DND-41 (cell line): ENCODE measurements at regions not wholly inside any gene's neighbourhood (a gene's known extent, or its start where the extent isn't known, plus 50 kb on each side); places are given as distances from the start of the nearest gene placed in this dataset.
"Not testable (repeated sequence)": the region's sequence is repeated elsewhere in the genome, so short reads cannot be mapped to it uniquely, and the experiment has no call there.

ENCODE experiments used
- ATAC-seq: fragments of 200-7000 bp; cut with Tn5 transposase; 3 replicates; pipeline ENCODE4 v1.9.1; 2021; ENCODE audit warnings: low read depth; ENCODE audit not compliant: insufficient read depth
- DNase-seq: peaks from one replicate; pipeline ENCODE4 v3.0.0-alpha.2; 2020
- H2AFZ ChIP-seq: 2 replicates; pipeline ENCODE4 v1.6.0; 2012; ENCODE audit warnings: low read depth, low read length
- H3K27ac ChIP-seq: 2 replicates; pipeline ENCODE4 v1.5.1; 2012; ENCODE audit warnings: low read length, inconsistent platforms
- H3K27me3 ChIP-seq: fragments of 200-600 bp; sonication (generic); 2 replicates; pipeline ENCODE4 v1.6.0; 2012; ENCODE audit warnings: low read length, mild to moderate bottlenecking, inconsistent platforms; ENCODE audit not compliant: insufficient read depth, poor library complexity
- H3K36me3 ChIP-seq: 2 replicates; pipeline ENCODE4 v1.5.1; 2012; ENCODE audit warnings: low read length, inconsistent platforms; ENCODE audit not compliant: insufficient read depth
- H3K4me1 ChIP-seq: 2 replicates; pipeline ENCODE4 v1.5.1; 2012; ENCODE audit warnings: mild to moderate bottlenecking, low read length; ENCODE audit not compliant: insufficient read depth
- H3K4me2 ChIP-seq: 2 replicates; pipeline ENCODE4 v1.6.0; 2012; ENCODE audit warnings: mild to moderate bottlenecking, moderate library complexity, low read length, inconsistent platforms; ENCODE audit not compliant: insufficient read depth
- H3K4me3 ChIP-seq, 2 experiments: fragments of 200-600 bp in 1 of 2; shearing (Covaris generic) in 1 of 2; 2 replicates each; pipeline ENCODE4 v1.5.1; 2012 to 2016; ENCODE audit warnings: inconsistent platforms in 2 of 2, low read length in 2 of 2, mild to moderate bottlenecking in 2 of 2, low read depth in 1 of 2, moderate library complexity in 1 of 2
- H3K79me2 ChIP-seq: 2 replicates; pipeline ENCODE4 v1.6.0; 2012; ENCODE audit warnings: low read length, inconsistent platforms; ENCODE audit not compliant: insufficient read depth
- H3K9ac ChIP-seq: 2 replicates; pipeline ENCODE4 v1.6.0; 2012; ENCODE audit warnings: low read depth, mild to moderate bottlenecking, inconsistent platforms, low read length, moderate library complexity
- H3K9me3 ChIP-seq: 2 replicates; pipeline ENCODE4 v1.5.1; 2012; ENCODE audit warnings: low read length, moderate library complexity, mild to moderate bottlenecking, inconsistent platforms; ENCODE audit not compliant: insufficient read depth, severe bottlenecking
- H4K20me1 ChIP-seq: 2 replicates; pipeline ENCODE4 v1.6.0; 2012; ENCODE audit warnings: low read length; ENCODE audit not compliant: insufficient read depth
- EZH2 ChIP-seq: IDR thresholded peaks from 3 replicates; pipeline ENCODE4 v1.6.1; 2012; ENCODE audit warnings: borderline replicate concordance, low read depth, mild to moderate bottlenecking, moderate library complexity, low read length, inconsistent platforms; ENCODE audit not compliant: severe bottlenecking
- TF ChIP-seq, protein P1 (sequence below): IDR thresholded peaks from 2 replicates; pipeline ENCODE4 v1.5.1; 2012; ENCODE audit warnings: borderline replicate concordance, low read length, moderate library complexity, mild to moderate bottlenecking; ENCODE audit not compliant: poor library complexity, severe bottlenecking; ENCODE audit errors: extremely low read depth

GRCh38 chr3:115301364-115301860, 154.3 kb upstream of the ZBTB20 start:
- Histone ChIP-seq H3K9me3 (no peaks in the 10 kb centered on the region), H2AFZ (no peak overlapping the region), H3K4me3 (no peak overlapping the region), H3K36me3 (no peaks in the 10 kb centered on the region), H3K9ac (no peak overlapping the region), H3K4me1 (no peaks in the 10 kb centered on the region), H3K4me2 (no peak overlapping the region), H4K20me1 (no peaks in the 10 kb centered on the region), H3K79me2 (no peaks in the 10 kb centered on the region), H3K27ac (no peak overlapping the region), H3K27me3 (no peaks in the 10 kb centered on the region)
- DNase-seq (no peak), ATAC-seq (no peak)
- TF ChIP-seq, protein P1, sequence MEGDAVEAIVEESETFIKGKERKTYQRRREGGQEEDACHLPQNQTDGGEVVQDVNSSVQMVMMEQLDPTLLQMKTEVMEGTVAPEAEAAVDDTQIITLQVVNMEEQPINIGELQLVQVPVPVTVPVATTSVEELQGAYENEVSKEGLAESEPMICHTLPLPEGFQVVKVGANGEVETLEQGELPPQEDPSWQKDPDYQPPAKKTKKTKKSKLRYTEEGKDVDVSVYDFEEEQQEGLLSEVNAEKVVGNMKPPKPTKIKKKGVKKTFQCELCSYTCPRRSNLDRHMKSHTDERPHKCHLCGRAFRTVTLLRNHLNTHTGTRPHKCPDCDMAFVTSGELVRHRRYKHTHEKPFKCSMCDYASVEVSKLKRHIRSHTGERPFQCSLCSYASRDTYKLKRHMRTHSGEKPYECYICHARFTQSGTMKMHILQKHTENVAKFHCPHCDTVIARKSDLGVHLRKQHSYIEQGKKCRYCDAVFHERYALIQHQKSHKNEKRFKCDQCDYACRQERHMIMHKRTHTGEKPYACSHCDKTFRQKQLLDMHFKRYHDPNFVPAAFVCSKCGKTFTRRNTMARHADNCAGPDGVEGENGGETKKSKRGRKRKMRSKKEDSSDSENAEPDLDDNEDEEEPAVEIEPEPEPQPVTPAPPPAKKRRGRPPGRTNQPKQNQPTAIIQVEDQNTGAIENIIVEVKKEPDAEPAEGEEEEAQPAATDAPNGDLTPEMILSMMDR = no peak
- no peak for TF ChIP-seq EZH2

- H3K9ac ChIP-seq, H3K4me3 ChIP-seq, H3K27me3 ChIP-seq, H2AFZ ChIP-seq, H3K27ac ChIP-seq, H3K36me3 ChIP-seq, DNase-seq, H3K4me1 ChIP-seq, H4K20me1 ChIP-seq, H3K9me3 ChIP-seq, H3K79me2 ChIP-seq, H3K4me2 ChIP-seq, ATAC-seq: not testable (repeated sequence)
These were observed 170.9 kb upstream of the ZBTB20 start for GRCh38 chr3:115317953-115318352.

- Histone ChIP-seq H3K27me3 (no peaks in the 10 kb centered on the region), H3K9ac (no peak overlapping the region), H4K20me1 (0 out of 2 replicates have a peak, but pooled peaks cover 2% of the 10 kb centered on the region), H3K4me3 (no peak overlapping the region), H2AFZ (no peak overlapping the region), H3K4me1 (no peaks in the 10 kb centered on the region), H3K4me2 (no peak overlapping the region), H3K9me3 (no peaks in the 10 kb centered on the region), H3K79me2 (no peaks in the 10 kb centered on the region), H3K27ac (no peak overlapping the region), H3K36me3 (no peaks in the 10 kb centered on the region)
- TF ChIP-seq EZH2 = no peak
- TF ChIP-seq, protein P1 = no peak
- DNase-seq (no peak), ATAC-seq (no peak)
These were observed 174.3 kb upstream of the ZBTB20 start for GRCh38 chr3:115321400-115321805.

DNA sequence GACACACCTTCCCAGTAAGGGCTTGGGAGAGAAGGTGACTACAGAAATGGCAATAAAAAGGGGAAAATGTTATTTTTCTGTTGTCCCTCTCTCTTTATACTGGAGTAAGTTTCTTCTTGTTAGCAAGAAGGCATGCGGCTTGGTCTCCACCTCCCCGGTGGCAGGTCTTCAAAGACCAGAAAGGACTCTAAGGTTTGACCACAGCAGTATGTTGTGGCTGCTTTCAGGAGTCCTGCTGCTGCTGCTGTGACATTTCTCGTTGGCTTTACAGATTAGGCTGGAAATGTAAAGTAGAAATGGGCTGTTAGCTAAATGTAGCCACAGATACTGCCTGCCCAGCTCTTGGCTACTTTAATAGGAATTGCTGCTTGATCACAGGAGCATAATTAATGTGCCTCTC, 175.8 kb upstream of the ZBTB20 start:
- Histone ChIP-seq H2AFZ (no peak overlapping the region), H3K4me3 (no peak overlapping the region), H3K9me3 (no peaks in the 10 kb centered on the region), H4K20me1 (0 out of 2 replicates have a peak, but pooled peaks cover 2% of the 10 kb centered on the region), H3K36me3 (no peaks in the 10 kb centered on the region), H3K27ac (no peak overlapping the region), H3K9ac (no peak overlapping the region), H3K79me2 (no peaks in the 10 kb centered on the region), H3K4me2 (no peak overlapping the region), H3K4me1 (no peaks in the 10 kb centered on the region), H3K27me3 (no peaks in the 10 kb centered on the region)
- ATAC-seq = no peak
- DNase-seq = no peak
- TF ChIP-seq, protein P1 = no peak
- no peak for TF ChIP-seq EZH2
